ENCODE measurements at regions not wholly inside any gene's neighbourhood (a gene's known extent, or its start where the extent isn't known, plus 50 kb on each side); places are given as distances from the start of the nearest gene placed in this dataset.

DNA sequence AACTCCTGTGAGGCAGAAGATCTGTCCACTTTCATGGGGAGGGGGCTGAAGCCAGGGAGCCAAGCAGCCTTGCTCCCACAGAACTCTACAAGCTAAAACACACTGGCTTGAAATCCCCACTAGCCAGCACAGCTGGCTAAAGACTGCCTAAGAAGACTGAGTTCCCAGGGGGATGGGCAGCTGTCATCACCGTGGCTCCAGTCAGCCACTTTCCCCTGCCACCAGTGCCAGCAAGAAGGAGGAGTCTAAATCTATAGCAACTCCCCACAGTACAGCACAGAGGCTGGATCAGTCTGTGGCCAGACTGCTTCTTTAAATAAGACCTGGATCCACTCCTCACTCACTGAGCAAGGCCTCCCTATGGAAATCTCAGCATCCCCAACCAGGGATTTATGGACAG is 308.6 kb downstream of the FAM47B start:
- H3K9me3 ChIP-seq (ENCODE audit: control insufficient read depth, insufficient read depth, low read depth, low read length) = no peaks in the 10 kb centered on the region
- H3K36me3 ChIP-seq (ENCODE audit: control insufficient read depth, insufficient read depth, low read length) = no peaks in the 10 kb centered on the region
- H3K4me1 ChIP-seq (ENCODE audit: control insufficient read depth, insufficient read depth, low read length) = no peaks in the 10 kb centered on the region
- TF ChIP-seq SIN3A (IDR thresholded peaks at IDR 0.05; ENCODE audit: borderline replicate concordance, insufficient read depth, low read depth, low read length) (no peak), CTCF (IDR thresholded peaks at IDR 0.05) (no peak), REST (IDR thresholded peaks at IDR 0.05; ENCODE audit: insufficient read depth in 1 of 2, low read depth in 2 of 2, low read length in 1 of 2) (no peak), TCF7L2 (IDR thresholded peaks at IDR 0.05; ENCODE audit: low read depth, low read length) (no peak), POLR2AphosphoS5 (IDR thresholded peaks at IDR 0.05; ENCODE audit: low read depth, low read length) (no peak)
- DNase-seq (ENCODE audit: low read depth, low spot score) (no peak), ATAC-seq (no peak)
- no TSS peak for BruUV-seq (replicated peaks)
- H3K27ac ChIP-seq (ENCODE audit: low read length) = no peak overlapping the region
- intact Hi-C loops (cut with micrococcal nuclease; ENCODE audit: unreplicated experiment) = no loop called here
- POLR2A ChIA-PET = no interaction called here
- in situ Hi-C loops (cut with HindIII; ENCODE audit: low pct_unique_long_range_greater_than_20kb, low sequenced_read_pairs) = no loop called here
- H3K27me3 ChIP-seq (ENCODE audit: control insufficient read depth, insufficient read depth, low read length) = no peaks in the 10 kb centered on the region
- no peak overlapping the region for H3K4me3 ChIP-seq (ENCODE audit: low read depth in 2 of 2, low read length in 2 of 2)
- CTCF ChIA-PET = no interaction called here

DNA sequence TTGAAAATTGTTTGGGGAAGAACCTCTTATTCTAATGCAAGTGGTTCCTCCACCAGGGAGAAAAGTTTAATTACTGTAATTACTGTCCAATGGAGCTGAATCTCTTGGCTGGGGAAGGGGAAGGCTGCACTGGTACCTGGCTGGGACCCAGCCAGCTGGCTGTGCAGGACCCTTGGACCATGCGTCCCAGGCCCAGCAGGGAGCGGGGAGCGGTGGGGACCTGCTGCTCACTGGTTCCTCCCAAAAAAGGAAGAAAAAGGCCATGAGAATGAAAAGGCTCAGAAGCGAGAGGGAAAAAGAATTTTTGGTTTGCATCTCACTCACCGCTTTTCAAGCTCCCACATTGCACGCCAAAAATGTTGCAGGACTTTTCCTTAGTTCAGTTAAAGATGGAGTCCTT is 333.5 kb downstream of the FAM47B start:
- Histone ChIP-seq H3K36me3 (ENCODE audit: control insufficient read depth, insufficient read depth, low read length) (no peaks in the 10 kb centered on the region), H3K4me1 (ENCODE audit: control insufficient read depth, insufficient read depth, low read length) (no peaks in the 10 kb centered on the region), H3K9me3 (ENCODE audit: control insufficient read depth, insufficient read depth, low read depth, low read length) (no peaks in the 10 kb centered on the region), H3K27me3 (ENCODE audit: control insufficient read depth, insufficient read depth, low read length) (no peaks in the 10 kb centered on the region), H3K4me3 (ENCODE audit: low read depth in 2 of 2, low read length in 2 of 2) (no peak overlapping the region), H3K27ac (ENCODE audit: low read length) (no peak overlapping the region)
- CTCF ChIA-PET = no interaction called here
- intact Hi-C loops (cut with micrococcal nuclease; ENCODE audit: unreplicated experiment) = no loop called here
- no TSS peak for BruUV-seq (replicated peaks)
- in situ Hi-C loops (cut with HindIII; ENCODE audit: low pct_unique_long_range_greater_than_20kb, low sequenced_read_pairs) = no loop called here
- TF ChIP-seq REST (IDR thresholded peaks at IDR 0.05; ENCODE audit: insufficient read depth in 1 of 2, low read depth in 2 of 2, low read length in 1 of 2) = no peak
- TF ChIP-seq POLR2AphosphoS5 (IDR thresholded peaks at IDR 0.05; ENCODE audit: low read depth, low read length) = no peak
- TF ChIP-seq SIN3A (IDR thresholded peaks at IDR 0.05; ENCODE audit: borderline replicate concordance, insufficient read depth, low read depth, low read length) = no peak
- TF ChIP-seq TCF7L2 (IDR thresholded peaks at IDR 0.05; ENCODE audit: low read depth, low read length) = no peak
- POLR2A ChIA-PET = no interaction called here
- DNase-seq (ENCODE audit: low read depth, low spot score) = no peak
- ATAC-seq = no peak

All from Panc1 (cell line).